ENCODE measurements at regions not wholly inside any gene's neighbourhood (a gene's known extent, or its start where the extent isn't known, plus 50 kb on each side); places are given as distances from the start of the nearest gene placed in this dataset.
"Not testable (repeated sequence)": the region's sequence is repeated elsewhere in the genome, so short reads cannot be mapped to it uniquely, and the experiment has no call there.

DNA sequence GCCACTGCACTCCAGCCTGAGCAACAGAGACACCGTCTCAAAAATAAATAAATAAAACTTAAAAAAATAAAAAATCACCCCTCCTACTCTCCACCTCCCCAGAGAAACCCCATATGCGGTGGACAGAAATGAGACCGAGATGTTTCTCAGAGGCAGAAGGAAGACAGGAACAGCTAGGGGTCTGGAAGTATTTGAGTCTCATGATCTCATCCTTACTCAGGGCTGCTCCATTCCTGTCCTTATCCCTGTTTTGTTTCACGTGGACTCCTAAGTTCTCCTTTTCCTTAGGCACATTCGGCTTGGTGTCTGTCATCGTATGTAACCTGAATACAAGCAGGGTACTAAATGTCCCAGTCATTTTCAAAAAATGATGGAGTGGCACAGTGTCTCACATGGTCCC, 76.1 kb downstream of the C9orf50 start:
- DNase-seq, result no peak

DNA sequence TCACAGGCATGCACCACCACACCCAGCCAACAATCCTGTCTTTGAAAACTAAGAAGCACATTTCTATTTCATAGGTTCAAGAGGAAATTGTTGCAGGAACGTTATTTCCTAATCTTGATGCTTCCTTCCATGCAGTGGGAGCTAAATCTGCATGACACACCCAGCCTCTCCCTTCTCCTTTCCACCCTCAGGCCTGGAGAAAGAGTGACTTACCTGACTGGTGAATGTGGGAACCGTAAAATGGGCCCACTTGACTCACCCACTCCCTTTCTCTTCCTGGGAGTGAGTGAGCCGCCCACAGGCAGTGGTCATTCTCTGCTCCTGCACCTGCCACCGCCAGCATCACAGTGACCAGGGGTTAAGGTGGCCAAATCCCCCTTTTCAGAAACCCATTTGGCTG, 78.2 kb downstream of the C9orf50 start:
- DNase-seq, result no peak

DNA sequence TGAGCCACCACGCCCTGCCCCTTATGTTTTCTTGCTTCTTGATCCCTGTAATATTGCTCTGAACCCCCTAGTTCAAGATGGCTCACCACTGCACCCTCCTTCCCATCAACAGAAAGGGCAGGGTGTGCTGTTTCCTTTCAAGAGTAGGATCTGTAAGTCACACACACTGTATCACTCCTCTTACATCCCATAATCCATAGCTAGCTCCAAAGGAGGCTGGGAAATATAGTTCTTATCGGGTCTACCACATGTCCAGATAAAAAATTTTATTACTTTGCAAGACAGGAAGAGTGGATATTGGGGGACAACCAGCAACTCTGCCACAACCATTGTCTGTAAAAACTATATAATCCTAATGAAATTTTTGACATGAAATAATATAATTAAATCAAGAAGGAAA, 79.6 kb downstream of the C9orf50 start:
- no peak for DNase-seq

DNA sequence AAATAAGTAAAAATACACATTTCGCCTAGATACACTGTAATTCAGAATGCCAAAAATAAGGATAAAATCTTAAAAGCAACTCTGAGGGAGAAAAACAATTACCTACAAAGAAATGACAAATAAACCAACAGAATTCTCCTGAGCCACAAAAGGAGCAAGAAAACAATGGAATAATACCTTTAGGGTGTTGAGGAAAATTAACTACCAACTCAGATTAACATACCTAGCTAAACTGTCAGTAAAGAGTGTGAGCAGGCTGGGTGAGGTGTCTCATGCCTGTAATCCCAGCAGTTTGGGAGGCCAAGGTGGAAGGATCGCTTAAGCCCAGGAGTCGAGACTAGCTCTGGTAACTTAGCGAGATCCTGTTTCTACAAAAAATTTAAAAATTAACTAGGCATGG, 81.5 kb downstream of the C9orf50 start:
- no peak for DNase-seq

DNA sequence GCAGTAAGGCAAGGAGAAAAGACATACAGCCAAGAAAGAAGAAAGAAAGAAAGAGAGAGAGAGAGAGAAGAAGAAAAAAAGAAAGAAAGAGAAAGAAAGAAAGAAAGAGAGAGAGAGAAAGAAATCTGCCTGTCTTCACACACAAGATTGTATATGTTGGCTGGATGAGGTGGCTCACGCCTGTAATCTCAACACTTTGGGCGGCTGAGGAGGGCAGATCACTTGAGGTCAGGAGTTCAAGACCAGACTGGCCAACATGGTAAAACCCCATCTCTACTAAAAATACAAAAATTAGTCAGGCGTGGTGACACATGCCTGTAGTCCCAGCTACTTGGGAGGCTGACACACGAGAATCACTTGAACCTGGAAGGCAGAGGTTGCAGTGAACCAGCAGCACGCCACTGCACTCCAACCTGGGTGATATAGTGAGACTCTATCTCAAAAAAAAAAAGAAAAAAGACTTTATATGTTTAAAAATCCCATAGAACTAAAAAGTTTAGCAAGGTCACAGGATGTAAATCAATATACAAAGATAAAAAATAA, 89.0 kb downstream of the C9orf50 start:
- not testable (repeated sequence) for DNase-seq

DNA sequence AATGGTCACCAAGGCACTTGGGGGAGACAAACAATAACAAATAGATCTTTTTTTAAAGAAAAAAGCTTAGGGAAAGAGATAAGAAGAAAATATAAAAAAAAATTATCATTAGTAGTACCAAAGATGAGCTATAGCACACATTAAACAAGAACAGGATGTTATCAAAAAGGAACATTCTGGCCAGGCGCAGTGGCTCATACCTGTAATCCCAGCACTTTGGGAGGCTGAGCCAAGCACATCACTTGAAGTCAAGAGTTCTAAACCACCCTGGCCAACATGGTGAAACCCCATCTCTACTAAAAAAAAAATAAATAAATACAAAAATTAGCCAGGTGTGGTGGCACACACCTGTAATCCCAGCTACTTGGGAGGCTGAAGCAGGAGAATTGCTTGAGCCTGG, 92.9 kb downstream of the C9orf50 start:
- not testable (repeated sequence) for DNase-seq

DNA sequence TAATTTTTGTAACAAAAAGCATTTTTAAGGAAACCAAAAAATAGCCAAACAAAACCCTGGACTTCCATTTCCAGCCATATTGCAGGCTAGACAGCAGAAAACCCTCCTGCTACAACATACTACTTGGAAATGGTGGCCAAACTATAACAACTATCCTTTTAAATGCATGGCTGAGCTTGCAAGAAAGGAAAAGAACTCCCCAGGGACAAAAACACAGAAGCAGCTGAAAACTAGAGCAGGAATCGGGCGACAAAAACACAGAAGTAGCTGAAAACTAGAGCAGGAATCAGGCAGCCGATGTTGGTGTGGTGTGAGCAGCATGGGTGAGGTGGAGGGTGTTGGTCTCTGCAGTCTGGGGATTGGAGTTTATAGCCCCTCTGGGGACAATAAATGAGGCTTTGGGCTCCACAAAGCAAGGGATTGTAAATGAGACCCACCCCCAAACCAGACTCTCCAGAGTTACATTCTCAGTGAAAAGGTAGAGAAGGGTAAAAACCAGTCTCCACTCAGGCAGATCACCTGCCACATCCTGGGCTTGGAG, 95.2 kb downstream of the C9orf50 start:
- DNase-seq, result no peak

DNA sequence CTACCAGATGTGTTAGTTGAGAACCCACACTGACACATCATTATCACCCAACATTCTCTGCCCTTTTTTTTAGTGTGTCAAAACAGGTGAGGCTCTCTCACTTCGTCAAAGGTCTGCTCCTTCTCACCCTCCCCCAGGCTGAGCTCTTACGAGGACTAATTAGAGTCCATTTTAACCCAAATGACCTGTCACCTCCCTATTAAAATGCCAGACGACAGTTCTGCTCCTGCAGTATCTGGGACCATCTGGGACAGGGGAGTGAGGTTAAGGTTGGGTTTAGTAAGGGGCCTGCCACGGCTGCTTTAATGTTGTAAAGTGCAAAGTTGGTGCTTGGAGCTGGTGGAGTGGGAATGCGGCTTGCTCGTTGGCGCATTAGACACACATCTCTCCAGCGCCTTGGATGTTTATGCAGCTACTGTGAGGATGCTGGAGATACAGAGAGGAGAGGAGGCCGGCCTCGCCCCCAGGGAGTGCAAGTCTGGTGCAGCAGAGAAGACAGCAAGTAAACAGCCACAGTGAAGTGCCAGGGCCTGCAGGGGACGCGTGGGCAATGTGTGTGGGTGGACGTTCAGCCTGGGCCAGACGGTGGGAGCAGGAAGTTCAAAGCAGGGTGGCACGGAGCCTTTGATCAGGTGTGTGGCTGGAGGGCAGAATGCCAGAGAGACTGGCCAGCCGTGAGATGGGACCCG, 96.2 kb downstream of the C9orf50 start:
- DNase-seq, result no peak

DNA sequence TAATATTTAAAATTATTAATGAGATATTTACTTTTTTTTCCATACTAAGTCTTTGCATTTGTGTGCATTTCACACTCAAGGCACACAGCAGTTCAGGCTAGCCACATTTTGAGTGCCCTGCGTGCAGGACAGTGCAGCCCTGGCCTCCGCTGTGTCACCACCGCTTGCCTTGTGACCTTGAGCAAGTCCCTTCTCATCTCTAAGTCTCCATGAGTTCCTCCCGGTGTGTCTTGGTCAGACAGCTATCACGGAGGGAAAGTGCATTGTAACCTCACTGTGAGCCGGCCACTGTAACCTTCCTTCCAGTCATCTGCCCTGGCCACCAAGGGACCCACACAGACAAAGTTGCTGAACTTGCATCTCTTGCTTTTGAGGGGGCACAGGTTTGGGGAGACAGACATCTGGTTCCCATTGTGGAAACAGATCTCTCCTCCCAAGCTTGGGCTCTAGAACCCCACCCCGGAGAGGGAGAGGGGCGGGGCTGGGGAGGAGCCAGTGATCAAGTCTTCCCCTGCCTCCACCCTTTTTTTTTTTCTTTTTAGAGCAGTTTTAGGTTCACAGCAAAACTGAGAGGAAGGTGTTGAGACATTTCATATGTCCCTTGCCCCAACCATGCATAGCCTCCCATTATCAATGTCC, 96.8 kb downstream of the C9orf50 start:
- DNase-seq, result no peak

DNA sequence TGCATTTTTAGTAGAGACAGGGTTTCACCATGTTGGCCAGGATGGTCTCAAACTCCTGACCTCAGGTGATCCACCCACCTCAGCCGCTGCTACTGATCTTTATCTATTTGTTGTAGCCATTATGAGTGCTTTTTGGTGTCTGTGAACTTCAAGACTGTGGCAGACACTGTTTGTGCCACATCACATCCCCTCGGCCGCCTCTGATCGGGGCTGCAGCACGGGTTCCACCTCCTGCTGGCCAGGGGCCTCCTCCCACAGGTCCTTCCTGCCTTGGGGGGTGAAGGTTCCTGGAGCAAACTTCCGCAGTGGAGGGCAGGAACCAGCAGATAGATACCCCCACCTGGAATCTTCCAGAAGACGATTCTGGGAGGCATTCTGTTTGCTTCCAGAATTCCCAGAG, 98.5 kb downstream of the C9orf50 start:
- DNase-seq, result no peak

DNA sequence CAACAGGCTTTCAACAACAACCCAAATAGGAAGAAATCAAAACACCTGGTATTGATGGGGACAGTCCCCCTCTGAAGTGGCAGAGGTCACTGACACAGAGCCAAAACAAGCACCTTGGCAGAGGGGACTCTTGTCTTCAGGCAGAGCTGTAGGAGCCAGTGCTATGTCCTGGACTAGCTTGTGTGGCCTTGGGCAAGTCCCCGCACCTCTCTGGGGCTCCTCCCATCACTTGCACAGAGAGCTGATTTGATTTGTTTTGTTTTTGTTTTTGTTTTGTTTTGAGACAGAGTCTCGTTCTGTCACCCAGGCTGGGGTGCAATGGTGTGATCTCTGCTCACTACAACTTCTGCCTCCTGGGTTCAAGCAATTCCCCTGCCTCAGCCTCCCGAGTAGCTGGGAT, 100.8 kb downstream of the C9orf50 start:
- no peak for DNase-seq

DNA sequence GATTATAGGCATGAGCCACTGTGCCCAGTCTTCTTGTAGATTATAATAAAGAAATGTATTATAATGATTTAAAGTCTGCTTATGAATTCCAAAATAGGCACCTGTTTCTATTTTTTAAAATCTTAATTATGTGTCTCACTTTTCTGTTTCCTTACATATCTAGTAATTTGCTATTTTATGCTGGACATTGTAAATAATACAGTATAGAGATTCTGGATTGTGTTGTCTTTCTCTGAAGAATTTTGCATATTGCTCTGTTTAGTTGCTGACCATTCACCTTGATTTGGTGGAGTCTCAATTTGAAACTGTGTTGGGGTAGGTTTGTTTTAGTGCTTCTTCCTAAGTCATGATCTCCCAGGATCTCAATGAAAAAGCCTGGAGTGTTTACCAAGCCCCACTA, 102.8 kb downstream of the C9orf50 start:
- DNase-seq, result no peak

DNA sequence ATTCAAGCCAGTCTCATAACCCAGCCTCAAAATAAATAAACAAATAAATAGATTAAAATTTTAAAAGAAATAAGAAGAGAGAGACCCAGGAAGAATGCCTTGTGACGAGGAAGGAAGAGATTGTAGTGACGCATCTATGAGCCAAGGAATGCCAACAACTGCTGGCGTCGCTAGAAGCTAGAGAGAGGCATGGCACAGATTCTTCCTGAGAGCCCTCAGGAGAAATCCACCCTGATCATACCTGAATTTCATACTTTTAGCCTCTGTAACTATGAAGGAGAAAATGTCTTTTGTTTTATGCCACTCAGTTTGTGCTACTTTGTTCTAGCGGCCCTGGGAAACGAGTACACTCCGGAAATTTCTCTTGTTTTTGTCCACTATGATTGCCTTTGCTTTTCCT, 103.9 kb downstream of the C9orf50 start:
- DNase-seq, result no peak

DNA sequence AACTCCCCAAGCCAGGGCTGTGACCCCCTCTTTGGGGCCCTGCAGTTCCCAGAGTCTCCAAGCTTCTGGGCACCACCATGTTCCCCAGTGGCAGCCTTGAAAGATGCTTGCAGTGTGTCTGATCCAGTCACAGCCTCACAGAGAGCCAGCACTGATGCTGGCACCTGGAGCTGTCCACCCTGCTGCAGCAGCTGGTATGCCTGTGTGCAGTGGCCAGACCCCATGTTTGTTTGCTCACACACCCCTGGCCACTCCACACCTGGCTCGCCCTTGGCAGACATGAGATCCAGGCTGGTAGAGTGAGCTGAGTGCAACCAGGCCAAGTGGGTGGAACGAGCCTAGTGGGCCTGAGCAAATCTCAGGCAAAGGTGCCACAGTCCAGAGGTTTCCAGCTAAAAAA, 106.0 kb downstream of the C9orf50 start:
- DNase-seq, result no peak

DNA sequence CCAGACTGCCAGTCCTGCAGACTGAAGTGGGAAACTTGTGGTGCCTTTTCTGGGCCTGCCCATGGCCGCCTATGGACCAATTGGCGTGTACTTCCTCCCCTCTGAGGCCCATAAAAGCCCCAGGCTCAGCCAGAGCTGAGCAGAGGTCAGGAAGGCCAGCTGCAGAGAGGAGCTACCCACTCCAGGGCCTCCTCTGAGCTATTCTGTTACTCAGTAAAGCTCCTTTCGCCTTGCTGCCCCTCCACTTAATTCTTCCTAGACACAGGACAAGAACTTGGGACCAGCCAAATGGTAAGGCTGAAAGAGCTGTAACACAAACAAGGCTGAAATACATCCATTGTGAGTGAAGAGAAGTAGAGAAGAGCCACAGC, 106.4 kb downstream of the C9orf50 start:
- no peak for DNase-seq

DNA sequence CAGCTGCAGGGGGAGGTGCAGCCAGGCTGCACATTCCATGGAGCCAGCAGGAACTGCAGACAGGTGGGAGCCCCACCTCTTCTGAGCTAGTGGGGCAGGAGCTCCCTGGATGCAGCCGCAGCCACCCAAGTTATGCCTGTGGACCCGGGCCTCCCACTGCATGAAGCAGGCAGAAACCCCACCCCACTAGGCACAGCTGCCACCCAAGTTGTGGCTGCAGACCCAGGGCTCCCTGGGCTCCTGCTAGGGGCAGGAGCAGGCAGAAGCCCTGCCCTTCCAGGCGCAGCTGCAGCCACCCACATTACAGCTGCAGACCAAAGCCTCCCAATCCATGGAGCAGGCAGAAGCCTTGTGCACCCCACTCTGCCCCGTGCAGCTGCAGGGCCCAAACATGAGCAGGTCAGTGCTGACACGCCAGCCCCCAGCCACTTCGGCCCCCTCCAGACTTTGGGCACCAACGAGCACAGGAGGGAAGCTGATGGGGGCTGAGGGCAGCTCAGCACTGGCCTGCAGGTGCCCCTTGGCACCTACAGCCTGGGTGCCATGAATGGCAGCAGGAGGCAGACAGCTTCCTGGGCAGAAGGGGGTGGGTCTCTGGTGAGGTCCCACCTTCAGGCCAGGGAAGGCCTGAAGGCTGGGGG, 106.9 kb downstream of the C9orf50 start:
- no peak for DNase-seq

DNA sequence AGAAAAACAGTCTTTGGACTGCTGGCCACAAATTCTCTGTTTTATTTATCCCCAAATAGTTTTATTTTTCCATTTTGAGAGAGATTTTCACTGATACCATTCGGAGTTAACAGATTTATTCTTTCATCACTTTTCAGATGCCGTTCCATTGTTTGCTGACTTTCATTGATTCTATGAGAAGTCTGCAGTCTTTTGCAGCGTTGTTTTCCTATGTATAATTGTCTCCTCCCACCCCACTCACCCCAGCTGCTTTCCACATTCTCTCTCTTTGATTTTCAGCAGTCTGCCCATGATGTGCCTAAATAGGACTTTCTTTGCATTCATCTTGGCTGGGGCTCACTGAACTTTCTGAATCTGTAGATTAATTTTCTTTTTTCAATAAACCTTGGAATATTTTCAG, 107.6 kb downstream of the C9orf50 start:
- DNase-seq, result no peak

DNA sequence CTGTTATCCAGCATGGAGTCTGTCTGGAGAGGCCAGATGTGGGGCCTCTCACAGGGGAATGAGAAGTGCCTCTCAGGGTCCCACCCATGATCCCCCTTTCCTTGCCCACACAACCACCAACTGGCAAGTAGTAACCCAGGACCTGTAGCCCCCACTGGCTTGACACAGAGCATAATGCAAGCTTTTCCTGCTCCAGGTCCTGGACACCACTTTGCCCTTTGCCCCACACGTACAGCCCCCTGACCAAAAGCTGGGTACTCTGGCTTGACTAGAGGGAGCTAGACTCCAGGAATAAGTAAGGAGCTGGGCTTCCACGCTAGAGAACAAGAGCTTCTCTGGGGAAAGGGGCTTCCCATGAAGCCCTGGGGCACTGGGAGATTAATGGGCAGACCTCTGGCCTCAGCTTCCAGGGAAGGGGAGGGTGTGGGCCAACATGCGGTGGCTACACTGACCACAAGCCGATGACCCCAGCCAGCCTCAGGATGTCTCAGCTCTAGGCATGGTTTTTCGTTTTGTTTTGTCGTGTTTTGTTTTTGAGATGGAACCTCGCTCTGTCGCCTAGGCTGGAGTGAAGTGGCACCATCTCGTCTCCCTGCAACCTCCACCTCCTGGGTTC, 109.5 kb downstream of the C9orf50 start:
- no peak for DNase-seq

DNA sequence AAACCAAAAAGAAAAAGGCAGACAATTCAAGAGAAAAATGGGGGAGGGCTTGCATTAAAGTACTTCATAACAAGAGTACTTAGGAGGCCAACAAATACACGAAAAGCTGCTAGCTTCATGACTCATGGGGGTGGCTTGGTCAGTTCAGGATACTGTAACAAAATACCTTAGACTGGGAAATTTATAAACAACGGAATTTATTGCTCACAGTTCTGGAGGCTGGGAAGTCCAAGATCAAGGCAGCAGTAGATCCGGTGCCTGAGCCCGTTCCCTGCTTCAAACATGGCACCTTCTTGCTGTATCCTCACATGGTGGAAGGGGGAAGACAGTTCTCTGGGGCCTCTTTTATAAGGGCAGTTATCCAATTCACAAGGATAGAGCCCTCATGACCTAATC, 111.4 kb downstream of the C9orf50 start:
- no peak for DNase-seq

DNA sequence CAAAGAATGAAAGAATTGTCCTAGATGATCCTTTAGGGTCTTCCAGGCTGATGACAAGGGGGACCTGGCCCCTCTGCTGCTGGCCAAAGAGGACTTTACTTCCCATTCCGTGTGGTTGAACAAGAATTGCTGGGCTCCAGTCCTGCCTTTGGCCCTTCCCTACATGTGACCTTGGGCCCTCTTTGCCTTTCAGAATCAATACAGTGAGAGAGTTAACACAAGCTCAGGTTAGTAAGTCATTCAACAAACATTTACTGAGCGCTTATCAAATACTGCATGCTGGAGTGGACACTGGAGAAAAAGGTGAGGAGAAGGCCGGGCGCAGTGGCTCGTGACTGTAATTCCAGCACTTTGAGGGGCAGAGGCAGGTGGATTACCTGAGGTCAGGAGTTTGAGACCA, 113.1 kb downstream of the C9orf50 start:
- no peak for DNase-seq

DNA sequence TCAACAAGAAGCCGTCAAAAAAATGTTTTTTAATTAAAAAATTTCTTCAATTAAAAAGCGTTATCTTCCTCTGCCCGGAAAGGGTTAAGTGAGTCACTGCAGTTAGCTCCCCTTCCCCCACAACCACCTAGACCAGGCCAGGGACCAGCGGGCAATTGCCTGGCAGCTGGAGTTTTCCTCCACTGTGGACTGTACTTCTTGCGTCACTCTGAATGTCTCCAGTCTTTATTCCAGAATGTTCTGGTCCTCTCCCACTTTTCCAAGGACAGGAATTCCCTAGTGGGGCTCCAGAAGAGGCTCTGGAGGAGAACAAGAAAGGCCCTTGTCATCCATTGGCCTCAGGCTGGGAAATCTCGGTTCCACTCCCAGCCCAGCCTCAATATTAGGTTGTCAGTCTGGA, 114.0 kb downstream of the C9orf50 start:
- no peak for DNase-seq

DNA sequence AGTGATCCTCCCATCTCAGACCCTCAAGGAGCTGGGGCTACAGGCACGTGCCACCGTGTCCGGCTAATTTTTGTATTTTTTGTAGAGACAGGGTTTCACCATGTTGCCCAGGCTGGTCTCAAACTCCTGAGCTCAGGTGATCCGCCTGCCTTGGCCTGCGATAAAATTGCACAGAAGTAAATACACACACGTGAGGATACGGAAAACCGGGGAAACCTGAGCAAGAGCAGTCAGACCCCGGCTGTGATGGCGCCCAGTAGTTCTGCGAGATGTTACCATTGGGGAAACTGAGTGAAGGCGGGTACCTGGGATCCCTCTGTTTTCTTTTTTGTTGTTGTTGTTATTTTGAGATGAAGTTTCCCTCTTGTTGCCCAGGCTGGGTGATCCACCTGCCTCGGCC, 114.9 kb downstream of the C9orf50 start:
- no peak for DNase-seq

DNA sequence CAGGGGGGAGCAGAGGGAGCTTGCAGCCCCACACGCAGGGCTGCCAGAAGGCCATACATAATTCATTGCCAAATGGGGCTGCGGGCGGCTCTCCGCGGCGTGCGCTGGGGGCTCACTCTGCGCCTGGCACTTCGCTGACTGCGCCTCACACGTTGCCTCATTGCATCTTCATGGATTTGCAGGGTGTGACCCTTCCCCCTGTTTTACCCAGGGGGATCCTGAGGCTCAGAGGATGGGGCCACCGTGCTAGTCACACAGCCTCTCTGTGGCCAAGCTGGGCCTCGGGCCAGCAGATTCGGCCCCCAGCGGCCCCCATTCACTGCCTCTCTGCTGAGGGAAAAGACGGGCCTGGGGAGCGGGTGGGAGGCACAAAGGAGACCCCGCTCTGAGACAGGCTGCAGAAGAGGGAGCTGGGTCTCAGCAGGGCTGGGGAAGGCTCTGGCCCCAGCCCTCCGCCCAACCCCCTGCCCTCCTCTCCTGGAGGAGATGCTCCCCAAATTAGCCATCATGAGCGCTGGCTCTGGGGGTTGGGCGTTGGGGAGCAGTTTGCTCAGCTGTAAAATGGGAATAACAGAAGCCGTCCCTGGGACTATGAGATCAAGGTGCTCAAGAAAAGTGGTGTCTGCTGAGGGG, 115.5 kb downstream of the C9orf50 start:
- no peak for DNase-seq

Measured in CD4-positive, alpha-beta T cell treated with Interleukin-4 for 4 hours (primary cell).